ENCODE measurements at regions not wholly inside any gene's neighbourhood (a gene's known extent, or its start where the extent isn't known, plus 50 kb on each side); places are given as distances from the start of the nearest gene placed in this dataset.

DNA sequence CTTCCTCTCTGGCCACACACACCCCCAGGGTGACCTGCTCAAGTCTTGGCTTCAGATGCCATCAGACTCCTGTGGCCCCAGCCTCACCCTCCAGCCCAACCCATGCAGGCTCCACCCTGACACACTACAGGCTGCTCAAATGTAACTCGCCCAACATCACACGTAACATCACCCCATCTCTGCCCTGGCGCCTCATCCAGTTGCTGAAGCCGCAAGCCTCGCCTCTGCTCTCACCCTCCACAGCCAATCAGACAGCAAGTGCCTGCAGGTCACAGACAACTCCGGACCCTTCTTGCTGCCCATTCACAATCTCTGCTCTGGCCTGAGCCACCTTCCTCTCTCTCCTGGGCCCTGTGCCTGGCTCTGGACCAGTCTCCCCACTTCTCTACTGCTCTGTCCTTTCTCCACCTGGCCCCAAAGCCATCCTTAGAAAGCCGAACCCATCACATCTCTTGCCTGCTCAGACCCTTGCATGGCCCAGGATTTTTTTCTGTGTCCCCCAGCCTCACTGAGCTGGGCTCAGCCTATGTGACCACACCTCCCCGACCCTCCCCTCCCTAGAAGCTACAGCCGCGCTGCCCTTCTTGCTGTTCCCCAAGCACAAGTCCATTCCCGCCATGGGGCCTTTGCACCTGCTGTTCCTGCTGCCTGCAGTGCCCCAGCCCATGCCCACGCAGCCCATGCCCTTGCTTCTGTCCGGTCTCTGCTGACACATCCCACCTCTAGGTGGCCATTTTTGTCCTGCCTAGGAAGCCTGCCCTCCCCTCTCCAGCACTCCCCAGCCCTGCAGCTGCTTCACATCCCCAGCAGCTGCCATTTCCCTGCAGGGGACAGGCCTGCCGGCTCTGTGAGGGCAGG, 333.9 kb downstream of the CTTN start:
- Histone ChIP-seq H3K4me1 (ENCODE audit: insufficient read depth, low read length) (no peaks in the 10 kb centered on the region), H3K27me3 (ENCODE audit: insufficient read depth, low read length, poor library complexity) (no peaks in the 10 kb centered on the region)
- DNase-seq = no peak

DNA sequence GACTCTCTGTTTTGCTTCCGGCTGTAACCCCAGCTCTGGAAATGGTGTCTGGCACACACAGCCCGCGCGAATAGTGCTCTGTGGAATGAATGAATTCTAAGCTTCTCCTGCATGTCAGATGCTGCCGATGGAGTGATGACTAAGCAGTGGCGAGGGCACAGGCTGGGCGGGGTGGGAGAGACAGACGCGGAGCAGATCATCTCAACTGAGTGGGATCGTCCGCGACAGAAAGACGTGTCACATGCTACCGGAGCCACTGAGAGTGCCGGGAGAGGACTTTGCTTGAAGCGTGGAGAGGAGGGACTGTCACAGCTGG, 334.5 kb downstream of the CTTN start:
- ATAC-seq (ENCODE audit: insufficient read depth, low read depth) = no peak
- TF ChIP-seq, protein P1, sequence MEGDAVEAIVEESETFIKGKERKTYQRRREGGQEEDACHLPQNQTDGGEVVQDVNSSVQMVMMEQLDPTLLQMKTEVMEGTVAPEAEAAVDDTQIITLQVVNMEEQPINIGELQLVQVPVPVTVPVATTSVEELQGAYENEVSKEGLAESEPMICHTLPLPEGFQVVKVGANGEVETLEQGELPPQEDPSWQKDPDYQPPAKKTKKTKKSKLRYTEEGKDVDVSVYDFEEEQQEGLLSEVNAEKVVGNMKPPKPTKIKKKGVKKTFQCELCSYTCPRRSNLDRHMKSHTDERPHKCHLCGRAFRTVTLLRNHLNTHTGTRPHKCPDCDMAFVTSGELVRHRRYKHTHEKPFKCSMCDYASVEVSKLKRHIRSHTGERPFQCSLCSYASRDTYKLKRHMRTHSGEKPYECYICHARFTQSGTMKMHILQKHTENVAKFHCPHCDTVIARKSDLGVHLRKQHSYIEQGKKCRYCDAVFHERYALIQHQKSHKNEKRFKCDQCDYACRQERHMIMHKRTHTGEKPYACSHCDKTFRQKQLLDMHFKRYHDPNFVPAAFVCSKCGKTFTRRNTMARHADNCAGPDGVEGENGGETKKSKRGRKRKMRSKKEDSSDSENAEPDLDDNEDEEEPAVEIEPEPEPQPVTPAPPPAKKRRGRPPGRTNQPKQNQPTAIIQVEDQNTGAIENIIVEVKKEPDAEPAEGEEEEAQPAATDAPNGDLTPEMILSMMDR (IDR thresholded peaks at IDR 0.05; ENCODE audit: borderline replicate concordance, extremely low read depth, low read length, poor library complexity, severe bottlenecking) = no peak
- no peak for TF ChIP-seq EZH2 (IDR thresholded peaks at IDR 0.05; ENCODE audit: borderline replicate concordance, low read depth, low read length, severe bottlenecking)
- Histone ChIP-seq H3K9ac (ENCODE audit: low read depth, low read length) (no peak overlapping the region), H3K27ac (ENCODE audit: low read length) (no peak overlapping the region), H3K9me3 (ENCODE audit: insufficient read depth, low read length, severe bottlenecking) (no peaks in the 10 kb centered on the region), H2AFZ (ENCODE audit: low read depth, low read length) (no peak overlapping the region), H4K20me1 (ENCODE audit: insufficient read depth, low read length) (peaks cover 4% of the 10 kb centered on the region; the same call in 1 of the 2 replicates), H3K4me3 (ENCODE audit: low read depth in 1 of 2, low read length in 2 of 2) (no peak overlapping the region), H3K36me3 (ENCODE audit: insufficient read depth, low read length) (no peaks in the 10 kb centered on the region), H3K79me2 (ENCODE audit: insufficient read depth, low read length) (no peaks in the 10 kb centered on the region), H3K4me2 (ENCODE audit: insufficient read depth, low read length) (no peak overlapping the region), H3K4me1 (ENCODE audit: insufficient read depth, low read length) (no peaks in the 10 kb centered on the region), H3K27me3 (ENCODE audit: insufficient read depth, low read length, poor library complexity) (no peaks in the 10 kb centered on the region)
- no peak for DNase-seq

More for the DNA sequence above, 333.9 kb downstream of the CTTN start:
- Histone ChIP-seq H3K9me3 (ENCODE audit: insufficient read depth, low read length, severe bottlenecking) (no peaks in the 10 kb centered on the region), H4K20me1 (ENCODE audit: insufficient read depth, low read length) (peaks cover 4% of the 10 kb centered on the region; the same call in 1 of the 2 replicates), H3K79me2 (ENCODE audit: insufficient read depth, low read length) (no peaks in the 10 kb centered on the region), H3K4me3 (ENCODE audit: low read depth in 1 of 2, low read length in 2 of 2) (no peak overlapping the region), H3K36me3 (ENCODE audit: insufficient read depth, low read length) (no peaks in the 10 kb centered on the region), H3K4me2 (ENCODE audit: insufficient read depth, low read length) (no peak overlapping the region), H3K9ac (ENCODE audit: low read depth, low read length) (no peak overlapping the region), H2AFZ (ENCODE audit: low read depth, low read length) (no peak overlapping the region), H3K27ac (ENCODE audit: low read length) (no peak overlapping the region)
- TF ChIP-seq EZH2 (IDR thresholded peaks at IDR 0.05; ENCODE audit: borderline replicate concordance, low read depth, low read length, severe bottlenecking) = no peak
- TF ChIP-seq, protein P1 (IDR thresholded peaks at IDR 0.05; ENCODE audit: borderline replicate concordance, extremely low read depth, low read length, poor library complexity, severe bottlenecking) = no peak
- ATAC-seq (ENCODE audit: insufficient read depth, low read depth) = no peak

DNA sequence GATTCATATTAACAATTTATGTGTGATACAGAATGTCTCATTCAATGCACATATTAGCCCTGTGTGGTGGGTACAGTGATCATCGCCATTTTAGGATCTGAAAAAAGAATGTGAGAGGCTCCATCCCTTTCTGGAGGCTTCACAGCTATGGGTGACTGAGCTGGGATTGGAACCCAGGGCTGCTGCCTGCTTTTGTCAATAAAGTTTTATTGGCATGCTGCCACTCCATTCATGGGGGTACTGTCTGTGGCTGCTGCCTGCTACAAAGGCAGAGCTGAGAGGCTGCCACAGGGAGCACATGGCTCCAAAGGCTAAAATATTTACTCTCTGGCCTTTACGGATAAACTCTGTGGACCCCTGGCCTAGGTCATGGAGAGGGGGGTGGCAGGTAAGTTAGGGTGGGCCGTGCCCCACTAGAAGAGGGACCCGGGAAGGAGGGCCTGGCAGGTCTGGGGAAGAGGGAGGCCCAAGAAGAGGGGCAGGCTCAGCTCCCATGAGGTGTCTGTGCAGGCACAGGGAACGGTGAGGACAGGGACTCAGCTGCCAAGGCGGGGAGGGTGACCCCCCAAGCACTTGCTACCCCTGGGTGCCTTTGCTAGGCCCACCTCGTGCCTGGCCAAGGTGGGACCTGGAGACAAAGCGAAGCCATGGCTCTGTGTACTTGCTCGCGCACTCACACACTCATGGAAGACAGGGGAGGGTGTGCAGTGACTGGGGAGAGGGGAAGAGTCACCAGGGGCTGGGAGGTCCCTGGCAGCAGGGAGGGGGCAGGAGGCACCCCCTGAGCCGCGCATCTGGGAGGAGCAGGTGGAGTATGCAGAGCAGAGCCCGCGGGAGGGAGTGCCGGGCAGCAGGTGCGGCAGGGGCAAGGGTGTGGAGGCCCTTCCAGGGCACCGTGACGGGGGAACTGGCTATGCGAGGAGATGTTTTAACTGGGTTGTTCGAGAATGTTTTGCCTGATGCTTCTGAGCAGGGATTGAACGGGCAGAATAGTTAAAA, 335.3 kb downstream of the CTTN start:
- H3K4me2 ChIP-seq (ENCODE audit: insufficient read depth, low read length) = no peak overlapping the region
- no peak overlapping the region for H3K4me3 ChIP-seq (ENCODE audit: low read depth in 1 of 2, low read length in 2 of 2)
- H3K9me3 ChIP-seq (ENCODE audit: insufficient read depth, low read length, severe bottlenecking) = no peaks in the 10 kb centered on the region
- H3K9ac ChIP-seq (ENCODE audit: low read depth, low read length) = no peak overlapping the region
- TF ChIP-seq, protein P1 (IDR thresholded peaks at IDR 0.05; ENCODE audit: borderline replicate concordance, extremely low read depth, low read length, poor library complexity, severe bottlenecking) = no peak
- no peak for TF ChIP-seq EZH2 (IDR thresholded peaks at IDR 0.05; ENCODE audit: borderline replicate concordance, low read depth, low read length, severe bottlenecking)
- no peaks in the 10 kb centered on the region for H3K27me3 ChIP-seq (ENCODE audit: insufficient read depth, low read length, poor library complexity)
- no peaks in the 10 kb centered on the region for H3K4me1 ChIP-seq (ENCODE audit: insufficient read depth, low read length)
- no peaks in the 10 kb centered on the region for H3K36me3 ChIP-seq (ENCODE audit: insufficient read depth, low read length)
- H3K27ac ChIP-seq (ENCODE audit: low read length) = no peak overlapping the region
- H3K79me2 ChIP-seq (ENCODE audit: insufficient read depth, low read length) = no peaks in the 10 kb centered on the region
- ATAC-seq (ENCODE audit: insufficient read depth, low read depth) (no peak), DNase-seq (no peak)
- no peak overlapping the region for H2AFZ ChIP-seq (ENCODE audit: low read depth, low read length)
- H4K20me1 ChIP-seq (ENCODE audit: insufficient read depth, low read length) = peaks cover 4% of the 10 kb centered on the region; the same call in 1 of the 2 replicates
